K562 (cell line): ENCODE measurements at regions not wholly inside any gene's neighbourhood (a gene's known extent, or its start where the extent isn't known, plus 50 kb on each side); places are given as distances from the start of the nearest gene placed in this dataset.

Experiments used
- ATAC-seq: fragments of 200-7000 bp; cut with Tn5 transposase; 3 replicates; pipeline ENCODE4 v1.9.1; 2020; ENCODE audit warnings: moderate library complexity
- BruUV-seq: library from RNA; stranded (reverse); fragments of 400-500 nt; replicated peaks from 2 replicates; lab custom pipeline; 2021; lab: Mats Ljungman, UMichigan
- CTCF ChIA-PET: fragments of 300-600 bp; formaldehyde crosslinking; extraction: SDS; loops from one replicate; lab custom pipeline; 2021; ENCODE audit warnings: low intra/inter-chr PET ratio; lab: Yijun Ruan, JAX
- POLR2A ChIA-PET: fragments of 300-600, 350-650 bp; sonication (Branson Sonifier 250); formaldehyde crosslinking; extraction: SDS; loops from one replicate; lab custom pipeline; 2021; ENCODE audit warnings: antibody characterized with exemption, inconsistent platforms; lab: Yijun Ruan, JAX
- DNase-seq, 4 experiments: peaks; one replicate each; pipeline versions ENCODE4 v3.0.0 to v3.0.0-alpha.2; 2011 to 2018; ENCODE audit warnings: low spot score in 3 of 4, mixed read lengths in 3 of 4; ENCODE audit errors: extremely low read depth in 1 of 4
- FAIRE-seq: peaks from 2 replicates; lab custom pipeline; 2011; peaks lifted over from hg19 to GRCh38; lab: Jason Lieb, UNC
- H2AFZ ChIP-seq: 2 replicates; pipeline ENCODE4 v1.6.0; 2011; ENCODE audit warnings: low read depth, low read length, control low read depth, inconsistent platforms
- H3K27ac ChIP-seq: fragments of 200-600 bp; 3 replicates; pipeline ENCODE4 v1.8.0; 2011; ENCODE audit warnings: low read depth, mild to moderate bottlenecking, control low read depth, inconsistent platforms, low read length, moderate library complexity, mixed read lengths; ENCODE audit errors: extremely low read depth
- H3K27me3 ChIP-seq, 2 experiments: fragments of 300-600 bp in 1 of 2; 2 replicates in 1 of 2; 3 replicates in 1 of 2; pipeline versions ENCODE4 v1.6.0 to v1.8.0; 2011; ENCODE audit warnings: inconsistent platforms in 2 of 2, low read length in 2 of 2, mild to moderate bottlenecking in 1 of 2, mixed read lengths in 1 of 2, moderate library complexity in 1 of 2; ENCODE audit not compliant: control insufficient read depth in 2 of 2, insufficient read depth in 2 of 2
- H3K36me3 ChIP-seq: fragments of 300-600 bp; 3 replicates; pipeline ENCODE4 v1.8.0; 2011; ENCODE audit warnings: mild to moderate bottlenecking, low read length, inconsistent platforms; ENCODE audit not compliant: control insufficient read depth, insufficient read depth
- H3K4me1 ChIP-seq, 2 experiments: fragments of 200-600 bp in 1 of 2; replicated peaks in 1 of 2; 2 replicates in 1 of 2; 3 replicates in 1 of 2; pipeline versions ENCODE4 v1.5.1 to v1.8.0; 2011; ENCODE audit warnings: inconsistent platforms in 2 of 2, low read length in 2 of 2, mild to moderate bottlenecking in 1 of 2, mixed read lengths in 1 of 2, moderate library complexity in 1 of 2; ENCODE audit not compliant: control insufficient read depth in 2 of 2, insufficient read depth in 2 of 2
- H3K4me2 ChIP-seq: 2 replicates; pipeline ENCODE4 v1.6.1; 2011; ENCODE audit warnings: low read length, control low read depth, inconsistent platforms, mixed read lengths; ENCODE audit not compliant: insufficient read depth
- H3K4me3 ChIP-seq: fragments of 200-600 bp; sonication (generic), shearing (Covaris generic); 2 replicates; pipeline ENCODE4 v1.5.1; 2016; ENCODE audit warnings: control low read depth, inconsistent platforms
- H3K79me2 ChIP-seq: fragments of 200-600 bp; 3 replicates; pipeline ENCODE4 v1.8.0; 2011; ENCODE audit warnings: low read length, inconsistent platforms; ENCODE audit not compliant: control insufficient read depth, insufficient read depth
- H3K9ac ChIP-seq, 2 experiments: 2 replicates each; pipeline versions ENCODE4 v1.6.0 to v1.6.1; 2011; ENCODE audit warnings: low read depth in 2 of 2, low read length in 2 of 2, control low read depth in 1 of 2, inconsistent platforms in 1 of 2, mild to moderate bottlenecking in 1 of 2, mixed read lengths in 1 of 2; ENCODE audit not compliant: insufficient read depth in 1 of 2
- H3K9me1 ChIP-seq: one replicate; pipeline ENCODE4 v1.6.0; 2011; ENCODE audit warnings: inconsistent platforms, mild to moderate bottlenecking, low read length, moderate library complexity; ENCODE audit not compliant: control insufficient read depth, insufficient read depth
- H3K9me3 ChIP-seq: replicated peaks from 2 replicates; pipeline ENCODE4 v1.5.1; 2011; ENCODE audit warnings: low read depth, low read length, inconsistent platforms; ENCODE audit not compliant: control insufficient read depth, insufficient read depth
- H4K20me1 ChIP-seq: replicated peaks from 2 replicates; pipeline ENCODE4 v1.6.1; 2011; ENCODE audit warnings: low read length, inconsistent platforms, mixed read lengths; ENCODE audit not compliant: control insufficient read depth, insufficient read depth
- BHLHE40 ChIP-seq: IDR thresholded peaks from 2 replicates; pipeline ENCODE4 v1.6.1; 2011; ENCODE audit warnings: low read length, improper control_type of control experiment
- BRD9 ChIP-seq: fragments of 450-650 bp; IDR thresholded peaks from 2 replicates; pipeline ENCODE4 v1.6.1; 2018; ENCODE audit warnings: low read depth; ENCODE audit not compliant: partially characterized antibody
- COPS2 ChIP-seq: fragments of 450-650 bp; conservative IDR thresholded peaks from 2 replicates; pipeline ENCODE4 v1.6.1; 2016; ENCODE audit warnings: mild to moderate bottlenecking, moderate library complexity
- DMBX1 ChIP-seq: fragments of 250-450 bp; sonication (Bioruptor Pico); IDR thresholded peaks from 2 replicates; pipeline ENCODE4 v1.8.0; 2022; ENCODE audit warnings: inconsistent platforms, mild to moderate bottlenecking, moderate library complexity, borderline replicate concordance
- HMG20B ChIP-seq: fragments of 250-450 bp; sonication (Bioruptor Pico); IDR thresholded peaks from 2 replicates; pipeline ENCODE4 v1.5.0; 2021; ENCODE audit warnings: mild to moderate bottlenecking
- MYBL2 ChIP-seq, 2 experiments: fragments of 450-650 bp in 1 of 2; sonication (generic) in 1 of 2; formaldehyde crosslinking in 1 of 2; IDR thresholded peaks; 2 replicates each; pipeline versions ENCODE4 v1.6.1 to v1.8.1; 2017 to 2022; ENCODE audit warnings: borderline replicate concordance in 1 of 2, inconsistent platforms in 1 of 2, low read depth in 1 of 2, mild to moderate bottlenecking in 1 of 2, missing genetic modification reagents in 1 of 2, moderate library complexity in 1 of 2
- NBN ChIP-seq: fragments of 450-650 bp; IDR thresholded peaks from 2 replicates; pipeline ENCODE4 v1.6.1; 2016; ENCODE audit warnings: low read depth, mild to moderate bottlenecking
- SAFB2 ChIP-seq: fragments of 200-400 bp; formaldehyde crosslinking; IDR thresholded peaks from 2 replicates; pipeline ENCODE4 v1.6.1; 2018; ENCODE audit warnings: borderline replicate concordance, low read length, low read depth, moderate library complexity; ENCODE audit not compliant: severe bottlenecking
- STAT5A ChIP-seq: IDR thresholded peaks from 2 replicates; pipeline ENCODE4 v1.6.1; 2012; ENCODE audit warnings: low read length, inconsistent platforms, borderline replicate concordance
- THRAP3 ChIP-seq: fragments of 450-650 bp; IDR thresholded peaks from 2 replicates; pipeline ENCODE4 v1.6.1; 2016; ENCODE audit warnings: mild to moderate bottlenecking, inconsistent platforms, borderline replicate concordance
- ZBTB7A ChIP-seq: IDR thresholded peaks from 2 replicates; pipeline ENCODE4 v1.6.1; 2011; ENCODE audit warnings: low read depth, mild to moderate bottlenecking, low read length, moderate library complexity, borderline replicate concordance; ENCODE audit not compliant: control insufficient read depth
- ZNF12 ChIP-seq: sonication (generic); formaldehyde crosslinking; IDR thresholded peaks from 2 replicates; pipeline ENCODE4 v1.4.0; 2020; ENCODE audit warnings: mild to moderate bottlenecking, missing genetic modification reagents
- ZNF124 ChIP-seq: sonication (generic); formaldehyde crosslinking; IDR thresholded peaks from 2 replicates; pipeline ENCODE4 v1.8.1; 2022; ENCODE audit warnings: missing genetic modification reagents
- WGBS: fragments of 100-300 bp; shearing (Covaris generic); methylation state at CpG from one replicate; pipeline ENCODE4 v1.1.6; 2016; ENCODE audit warnings: low coverage, mixed read lengths; ENCODE audit not compliant: insufficient coverage; ENCODE audit errors: missing lambda C conversion rate; 5-methylcytosine and 5-hydroxymethylcytosine counted together
- in situ Hi-C: fragments of 300-500 bp; cut with MboI; formaldehyde crosslinking; loops from 4 replicates; pipeline ENCODE4 v1.15.0; 2018; ENCODE audit warnings: inconsistent platforms, mixed read lengths
- intact Hi-C: fragments of 100-400 bp; cut with micrococcal nuclease; formaldehyde crosslinking; loops from 2 replicates; pipeline ENCODE4 v1.14.2; 2022
- TF ChIP-seq, protein P1 (sequence below): fragments of 250-450 bp; sonication (Bioruptor Pico); IDR thresholded peaks from 2 replicates; pipeline ENCODE4 v1.8.0; 2021; ENCODE audit warnings: mild to moderate bottlenecking, moderate library complexity
- TF ChIP-seq, protein P2 (sequence below): sonication (generic); formaldehyde crosslinking; IDR thresholded peaks from 2 replicates; pipeline ENCODE4 v1.4.0; 2020; ENCODE audit warnings: mild to moderate bottlenecking, missing genetic modification reagents

DNA sequence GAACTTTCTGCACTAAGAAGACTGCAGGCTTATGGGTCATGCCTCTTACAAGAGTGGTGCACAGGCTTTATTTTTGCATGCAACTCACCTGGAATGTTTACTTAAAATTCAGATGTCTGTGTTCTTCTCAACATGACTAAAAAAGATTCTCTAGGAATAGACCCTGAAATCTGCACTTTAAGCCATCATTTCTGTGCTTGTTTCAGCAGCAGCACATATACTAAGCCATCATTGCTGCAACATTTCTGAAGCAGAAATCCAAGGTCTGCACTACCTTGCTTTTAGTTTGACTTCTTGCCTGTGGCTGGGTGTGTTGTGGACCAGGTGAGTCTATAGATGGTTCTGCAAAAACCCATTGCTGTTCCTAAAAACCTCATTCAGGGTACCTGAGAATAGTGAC, 156.8 kb downstream of the CEP120 start:
- Histone ChIP-seq H3K4me1 (no peaks in the 10 kb centered on the region), H3K27ac (no peak overlapping the region), H3K9me3 (no peaks in the 10 kb centered on the region), H3K36me3 (no peaks in the 10 kb centered on the region), H3K4me3 (no peak overlapping the region), H3K9ac (no peak overlapping the region), H3K27me3 (no peaks in the 10 kb centered on the region; a peak in 1 of 5 replicates), H3K79me2 (no peaks in the 10 kb centered on the region), H2AFZ (no peak overlapping the region), H3K9me1 (no peaks in the 10 kb centered on the region), H3K4me2 (no peak overlapping the region), H4K20me1 (no peaks in the 10 kb centered on the region)
- intact Hi-C loops, result no loop called here
- no peak for ATAC-seq
- TF ChIP-seq ZNF12 (CRISPR knock-in tag) (peak; percentile 65; the same call in 1 of the 2 replicates), COPS2 (no peak)
- no TSS peak for BruUV-seq
- in situ Hi-C loops, result no loop called here
- no peak for FAIRE-seq
- POLR2A ChIA-PET, result no interaction called here
- CTCF ChIA-PET, result no interaction called here
- DNase-seq, result no peak

DNA sequence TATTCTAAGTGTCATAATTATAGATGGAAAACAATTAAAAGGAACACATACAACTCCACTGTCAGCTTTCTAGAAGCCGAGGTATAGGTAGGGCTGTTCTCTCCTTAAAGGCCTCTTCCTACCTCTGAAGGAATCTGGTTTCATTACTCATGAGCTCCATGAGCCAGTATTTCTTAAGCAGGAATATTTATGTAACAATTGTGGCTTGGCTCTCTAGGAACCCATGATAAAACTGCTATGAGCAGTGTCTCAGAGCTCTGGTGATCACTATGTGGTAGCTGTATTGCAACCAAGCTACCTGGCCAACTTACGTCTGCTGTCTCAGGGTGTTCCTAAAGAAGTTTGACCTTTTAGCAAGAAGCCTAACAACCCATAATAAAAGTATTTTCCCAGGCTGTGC, 157.7 kb downstream of the CEP120 start:
- CTCF ChIA-PET, result no interaction called here
- Histone ChIP-seq H3K27ac (no peak overlapping the region), H3K4me1 (no peaks in the 10 kb centered on the region), H3K4me3 (no peak overlapping the region), H3K36me3 (no peaks in the 10 kb centered on the region), H4K20me1 (no peaks in the 10 kb centered on the region), H3K9me1 (no peaks in the 10 kb centered on the region), H3K79me2 (no peaks in the 10 kb centered on the region), H2AFZ (no peak overlapping the region), H3K9ac (no peak overlapping the region), H3K9me3 (no peaks in the 10 kb centered on the region), H3K27me3 (no peaks in the 10 kb centered on the region; a peak in 1 of 5 replicates), H3K4me2 (no peak overlapping the region)
- in situ Hi-C loops, result no loop called here
- DNase-seq (no peak), FAIRE-seq (no peak), ATAC-seq (no peak)
- POLR2A ChIA-PET, result no interaction called here
- WGBS, result 4% methylated on average over 2 of the region's 2 CpGs
- intact Hi-C loops, result no loop called here
- BruUV-seq, result no TSS peak
- TF ChIP-seq STAT5A (no peak), BHLHE40 (no peak), ZNF124 (CRISPR knock-in tag) (no peak), HMG20B (CRISPR knock-in tag) (no peak), BRD9 (no peak), NBN (no peak), DMBX1 (CRISPR knock-in tag) (no peak), MYBL2 (IDR thresholded peaks at IDR 0.05; ENCODE audit: low read depth) (no peak), MYBL2 (CRISPR knock-in tag; IDR thresholded peaks at IDR 0.05; ENCODE audit: borderline replicate concordance) (no peak), SAFB2 (no peak), ZBTB7A (no peak), THRAP3 (no peak)
- TF ChIP-seq, protein P1, sequence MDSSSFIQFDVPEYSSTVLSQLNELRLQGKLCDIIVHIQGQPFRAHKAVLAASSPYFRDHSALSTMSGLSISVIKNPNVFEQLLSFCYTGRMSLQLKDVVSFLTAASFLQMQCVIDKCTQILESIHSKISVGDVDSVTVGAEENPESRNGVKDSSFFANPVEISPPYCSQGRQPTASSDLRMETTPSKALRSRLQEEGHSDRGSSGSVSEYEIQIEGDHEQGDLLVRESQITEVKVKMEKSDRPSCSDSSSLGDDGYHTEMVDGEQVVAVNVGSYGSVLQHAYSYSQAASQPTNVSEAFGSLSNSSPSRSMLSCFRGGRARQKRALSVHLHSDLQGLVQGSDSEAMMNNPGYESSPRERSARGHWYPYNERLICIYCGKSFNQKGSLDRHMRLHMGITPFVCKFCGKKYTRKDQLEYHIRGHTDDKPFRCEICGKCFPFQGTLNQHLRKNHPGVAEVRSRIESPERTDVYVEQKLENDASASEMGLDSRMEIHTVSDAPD (CRISPR knock-in tag), result no peak
- TF ChIP-seq, protein P2, sequence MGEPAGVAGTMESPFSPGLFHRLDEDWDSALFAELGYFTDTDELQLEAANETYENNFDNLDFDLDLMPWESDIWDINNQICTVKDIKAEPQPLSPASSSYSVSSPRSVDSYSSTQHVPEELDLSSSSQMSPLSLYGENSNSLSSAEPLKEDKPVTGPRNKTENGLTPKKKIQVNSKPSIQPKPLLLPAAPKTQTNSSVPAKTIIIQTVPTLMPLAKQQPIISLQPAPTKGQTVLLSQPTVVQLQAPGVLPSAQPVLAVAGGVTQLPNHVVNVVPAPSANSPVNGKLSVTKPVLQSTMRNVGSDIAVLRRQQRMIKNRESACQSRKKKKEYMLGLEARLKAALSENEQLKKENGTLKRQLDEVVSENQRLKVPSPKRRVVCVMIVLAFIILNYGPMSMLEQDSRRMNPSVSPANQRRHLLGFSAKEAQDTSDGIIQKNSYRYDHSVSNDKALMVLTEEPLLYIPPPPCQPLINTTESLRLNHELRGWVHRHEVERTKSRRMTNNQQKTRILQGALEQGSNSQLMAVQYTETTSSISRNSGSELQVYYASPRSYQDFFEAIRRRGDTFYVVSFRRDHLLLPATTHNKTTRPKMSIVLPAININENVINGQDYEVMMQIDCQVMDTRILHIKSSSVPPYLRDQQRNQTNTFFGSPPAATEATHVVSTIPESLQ (CRISPR knock-in tag), result no peak
